ENCODE measurements at regions not wholly inside any gene's neighbourhood (a gene's known extent, or its start where the extent isn't known, plus 50 kb on each side); places are given as distances from the start of the nearest gene placed in this dataset.

GRCh38 chr4:104188301-104188700 is 306.4 kb downstream of the CXXC4 start:
- no peak for TF ChIP-seq CTCF (IDR thresholded peaks at IDR 0.05)
- TF ChIP-seq POLR2A (IDR thresholded peaks at IDR 0.05): no peak
